CD4-positive, alpha-beta T cell treated with Interferon alpha-2 for 1 hour (primary cell): ENCODE measurements at regions not wholly inside any gene's neighbourhood (a gene's known extent, or its start where the extent isn't known, plus 50 kb on each side); places are given as distances from the start of the nearest gene placed in this dataset.

ENCODE experiments used
- DNase-seq, 2 donors: peaks; one replicate each; pipeline ENCODE4 v3.0.0-alpha.2; 2020 to 2022

DNA sequence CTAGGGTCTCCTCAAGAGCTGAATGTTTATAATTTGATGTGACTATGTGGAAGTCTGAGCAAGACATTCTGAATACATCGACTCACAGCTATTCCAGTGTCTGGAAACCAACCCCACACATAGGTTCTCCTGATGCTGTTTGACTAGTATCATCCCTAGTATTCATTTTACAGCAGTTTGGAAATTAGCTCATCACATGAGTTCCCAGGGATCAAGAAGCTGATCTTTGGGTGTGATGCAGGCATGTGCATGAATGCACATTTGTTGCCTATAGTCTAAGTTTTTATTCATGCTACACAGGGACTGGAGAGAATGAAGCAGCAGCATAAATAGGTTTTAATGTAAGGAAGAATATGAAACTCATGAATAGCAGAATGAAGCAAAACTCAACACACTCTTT is 284.3 kb upstream of the SPRED2 start:
- no peak for DNase-seq

DNA sequence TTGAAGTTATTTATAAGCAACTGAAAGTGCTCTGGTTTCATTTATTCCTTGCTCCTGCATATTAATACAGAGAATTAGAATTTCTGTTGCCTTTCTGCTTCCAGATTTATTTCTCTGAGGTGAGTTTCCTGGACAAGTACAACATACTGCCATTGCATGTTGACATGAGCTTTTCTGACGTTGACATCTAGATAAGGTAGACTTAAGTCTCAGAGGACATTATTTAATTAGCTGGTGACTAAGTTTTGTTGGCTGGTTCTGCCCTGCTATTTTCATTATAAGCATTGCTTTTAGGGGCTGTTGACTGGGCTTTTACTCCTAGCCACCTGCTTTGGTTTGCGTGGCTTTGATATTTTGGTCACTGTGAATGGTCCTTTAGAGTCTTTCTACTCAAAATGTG is 282.9 kb upstream of the SPRED2 start:
- no peak for DNase-seq

DNA sequence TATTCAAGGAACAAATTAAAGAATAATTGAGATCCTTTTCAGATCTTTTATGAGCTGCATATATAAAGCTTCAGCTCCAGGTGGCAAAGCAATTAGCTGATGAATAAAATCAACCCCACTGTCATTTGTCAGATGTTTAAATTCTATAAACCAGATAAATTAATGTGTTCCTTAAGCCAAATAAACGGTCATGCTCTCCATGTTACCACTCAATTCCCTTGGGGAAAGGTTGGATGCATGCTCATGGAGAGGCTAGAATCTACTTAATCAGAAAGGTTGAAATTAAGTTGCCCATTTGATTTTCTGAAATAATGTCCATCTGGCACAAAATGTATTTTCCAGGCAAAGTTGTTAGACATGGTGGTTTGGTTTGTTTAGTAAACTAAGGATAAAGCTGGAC is 282.5 kb upstream of the SPRED2 start:
- no peak for DNase-seq

DNA sequence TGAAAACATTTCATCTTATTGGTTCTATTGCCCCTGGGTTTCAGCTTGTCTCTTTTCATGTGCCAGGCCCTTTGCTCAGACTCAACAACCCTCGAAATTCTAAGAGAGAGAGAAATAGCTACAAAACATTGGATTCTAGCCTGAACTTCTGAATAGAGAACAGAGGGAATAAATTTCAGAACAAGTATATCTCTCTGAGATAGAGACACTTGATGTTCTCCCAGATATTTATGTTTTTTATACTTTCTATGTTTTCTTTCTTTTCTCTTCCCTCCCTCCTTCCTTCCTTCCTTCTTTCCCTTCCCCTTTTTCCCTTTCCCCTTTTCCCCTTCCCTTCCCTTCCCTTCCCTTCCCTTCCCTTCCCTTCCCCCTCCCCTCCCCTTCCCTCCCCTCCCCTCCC is 279.5 kb upstream of the SPRED2 start:
- DNase-seq: no peak

DNA sequence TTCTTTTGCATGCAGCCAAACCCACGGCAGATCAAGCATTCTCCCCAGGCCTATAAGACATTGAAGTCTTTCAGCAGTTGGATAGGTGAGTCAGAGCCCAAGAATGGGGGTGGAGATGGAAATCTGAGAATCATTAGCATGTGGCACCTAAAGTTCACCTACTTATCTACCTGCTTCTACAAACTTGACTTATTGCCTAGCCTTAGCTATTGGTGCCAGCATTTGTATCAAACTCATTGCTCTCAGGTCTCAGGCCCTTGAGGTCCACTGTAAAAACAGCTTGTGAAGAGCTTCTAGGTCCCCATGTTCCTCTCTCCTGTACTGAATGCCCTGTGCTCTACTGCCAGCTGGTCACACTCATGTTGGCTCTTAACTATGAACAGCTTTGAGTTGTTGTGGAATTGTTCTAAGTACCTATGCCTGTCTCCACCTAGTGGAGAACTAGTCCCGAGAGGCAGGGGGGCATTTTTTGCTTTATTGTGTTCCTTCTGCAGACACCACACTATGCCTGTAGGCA is 278.4 kb upstream of the SPRED2 start:
- DNase-seq: no peak

DNA sequence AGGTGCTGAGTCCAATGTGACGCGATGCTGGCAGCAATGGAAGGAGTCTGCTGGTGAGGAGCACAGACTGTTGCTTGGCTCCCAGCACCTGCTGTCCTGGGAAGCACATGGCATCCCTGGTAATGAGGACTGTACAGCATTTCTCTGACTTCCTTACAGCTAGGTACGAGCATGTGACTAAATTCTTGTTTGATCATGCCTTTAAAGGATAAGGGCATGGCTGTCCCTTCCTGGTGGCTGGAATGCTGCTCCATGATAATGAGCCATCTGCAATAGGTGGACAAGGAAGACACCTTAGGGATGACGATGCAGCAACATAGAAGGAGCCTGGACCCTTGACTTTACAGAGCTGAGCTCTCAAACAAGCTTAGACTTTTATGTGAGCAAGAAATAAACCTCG is 278.0 kb upstream of the SPRED2 start:
- DNase-seq: no peak

DNA sequence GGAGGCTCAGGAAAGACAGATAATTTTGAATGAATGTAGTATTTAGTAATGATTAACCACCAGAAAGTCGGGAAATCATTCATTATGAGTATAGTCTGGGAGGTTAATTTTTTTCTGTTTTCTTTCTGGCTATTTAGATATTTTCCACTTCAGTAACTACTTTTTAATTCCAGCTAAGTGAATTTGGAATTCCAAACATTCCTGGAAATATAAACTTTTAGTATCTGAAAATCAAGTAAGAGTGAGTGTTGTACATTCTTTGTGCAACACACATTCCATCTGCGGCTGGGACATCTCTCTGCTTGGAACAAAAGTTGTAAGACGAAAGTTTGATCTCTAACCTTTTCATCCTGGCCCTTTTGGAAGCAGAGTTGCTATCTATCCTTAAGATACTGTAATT is 275.7 kb upstream of the SPRED2 start:
- DNase-seq: no peak

DNA sequence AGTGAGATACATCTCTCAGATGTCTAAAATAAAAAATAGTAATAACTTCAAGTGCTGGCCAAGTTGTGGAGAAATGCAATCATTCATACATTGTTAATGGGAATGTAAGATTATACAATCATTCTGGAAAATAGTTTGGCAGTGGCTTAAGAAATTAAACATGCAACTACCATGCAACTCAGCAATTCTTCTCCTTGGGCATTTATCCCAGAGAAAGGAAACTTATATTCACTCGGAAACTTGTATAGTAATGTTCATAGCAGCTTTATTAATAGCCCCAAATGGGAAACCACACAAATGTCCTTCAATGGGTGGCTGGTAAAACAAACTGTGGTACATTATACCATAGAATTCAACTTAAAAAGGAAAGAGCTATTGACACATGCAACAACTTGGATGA is 274.0 kb upstream of the SPRED2 start:
- no peak for DNase-seq

DNA sequence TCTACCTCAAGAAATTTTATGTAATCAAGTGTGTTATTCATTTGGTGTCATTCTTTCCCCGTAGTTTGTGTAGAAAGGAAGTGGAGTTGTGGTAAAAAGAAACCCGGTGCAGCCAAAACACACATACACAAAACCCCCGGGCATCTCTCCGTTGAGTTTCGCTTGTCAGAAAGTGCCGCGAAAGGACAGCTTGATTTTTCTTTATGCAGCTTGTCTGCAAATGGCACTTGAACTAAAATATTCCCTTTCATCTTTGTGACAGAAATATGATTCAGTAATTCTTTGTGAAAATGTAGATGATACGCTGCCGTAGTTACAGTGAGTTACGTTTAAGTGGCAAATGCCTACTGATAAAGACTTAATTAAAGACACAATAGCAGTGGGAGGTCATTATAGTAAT is 268.8 kb upstream of the SPRED2 start:
- DNase-seq: no peak

DNA sequence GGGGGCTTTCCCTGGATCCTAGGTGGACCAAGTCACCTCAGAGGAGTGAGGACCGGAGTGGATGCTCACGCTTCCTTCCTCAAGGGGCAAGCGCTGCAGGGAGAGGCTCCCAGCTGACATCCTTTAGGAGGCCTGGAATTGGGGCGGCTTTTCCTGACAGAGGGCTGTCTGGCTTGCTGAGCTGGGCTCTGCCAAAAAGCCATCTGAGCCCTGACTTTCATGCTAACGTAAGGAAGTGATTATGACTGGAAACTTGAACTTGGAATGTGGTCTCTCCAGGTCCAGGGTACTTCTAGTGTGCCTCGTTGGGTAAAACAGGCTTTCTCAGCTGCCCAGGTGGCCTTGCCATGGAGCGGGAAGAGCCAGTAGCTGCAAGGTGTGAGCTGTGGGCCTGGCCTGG is 268.3 kb upstream of the SPRED2 start:
- no peak for DNase-seq

DNA sequence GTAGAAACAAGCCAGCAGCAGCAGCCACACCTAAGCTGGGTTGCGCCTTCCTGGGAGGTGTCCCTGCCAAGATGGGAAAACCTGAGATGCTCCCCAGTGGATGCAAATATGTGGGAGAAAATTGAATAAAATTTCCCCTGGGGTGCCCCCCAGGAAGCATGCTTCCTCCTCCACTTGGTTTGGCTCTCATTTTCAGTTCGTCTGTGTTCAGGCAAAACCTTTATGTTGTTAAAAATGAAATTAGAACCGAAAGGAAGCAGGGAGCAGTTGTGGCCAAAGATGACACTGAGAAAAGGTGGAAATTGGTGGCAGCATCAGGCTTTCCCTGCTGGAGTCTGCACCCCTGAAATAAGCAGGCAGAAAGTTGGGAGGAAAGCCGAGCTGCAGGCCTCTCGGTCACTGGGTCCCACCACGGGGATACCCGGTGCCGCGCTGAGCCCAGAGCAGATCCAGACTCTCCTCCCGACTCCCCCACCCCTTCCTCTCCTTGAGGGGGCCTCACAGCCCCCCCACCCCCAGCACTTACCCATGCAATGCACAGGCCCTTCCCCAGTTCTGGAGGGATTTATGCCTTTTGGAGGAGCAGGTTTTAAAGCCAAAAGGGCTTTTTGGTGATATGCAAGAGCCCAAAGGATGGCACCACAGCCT is 267.7 kb upstream of the SPRED2 start:
- DNase-seq: no peak

DNA sequence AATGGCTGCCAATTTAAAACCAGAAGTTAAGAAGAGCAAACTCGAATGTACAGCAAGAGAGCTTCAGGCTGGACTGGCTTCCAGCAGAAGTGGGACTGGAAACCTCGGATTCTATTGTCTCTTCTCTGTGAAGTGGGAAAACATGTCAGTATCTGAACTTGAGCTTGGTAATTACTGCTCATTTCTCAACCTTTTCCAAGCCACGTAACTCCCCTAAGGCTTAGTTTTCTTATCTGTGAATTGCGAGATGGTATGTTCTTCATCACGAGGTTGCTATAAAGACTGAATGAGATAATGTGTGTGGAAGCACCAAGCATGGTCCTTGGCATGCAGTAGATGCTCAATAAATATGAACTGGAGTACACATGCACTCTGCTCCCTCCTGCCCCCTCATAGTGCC is 259.4 kb upstream of the SPRED2 start:
- DNase-seq: no peak

DNA sequence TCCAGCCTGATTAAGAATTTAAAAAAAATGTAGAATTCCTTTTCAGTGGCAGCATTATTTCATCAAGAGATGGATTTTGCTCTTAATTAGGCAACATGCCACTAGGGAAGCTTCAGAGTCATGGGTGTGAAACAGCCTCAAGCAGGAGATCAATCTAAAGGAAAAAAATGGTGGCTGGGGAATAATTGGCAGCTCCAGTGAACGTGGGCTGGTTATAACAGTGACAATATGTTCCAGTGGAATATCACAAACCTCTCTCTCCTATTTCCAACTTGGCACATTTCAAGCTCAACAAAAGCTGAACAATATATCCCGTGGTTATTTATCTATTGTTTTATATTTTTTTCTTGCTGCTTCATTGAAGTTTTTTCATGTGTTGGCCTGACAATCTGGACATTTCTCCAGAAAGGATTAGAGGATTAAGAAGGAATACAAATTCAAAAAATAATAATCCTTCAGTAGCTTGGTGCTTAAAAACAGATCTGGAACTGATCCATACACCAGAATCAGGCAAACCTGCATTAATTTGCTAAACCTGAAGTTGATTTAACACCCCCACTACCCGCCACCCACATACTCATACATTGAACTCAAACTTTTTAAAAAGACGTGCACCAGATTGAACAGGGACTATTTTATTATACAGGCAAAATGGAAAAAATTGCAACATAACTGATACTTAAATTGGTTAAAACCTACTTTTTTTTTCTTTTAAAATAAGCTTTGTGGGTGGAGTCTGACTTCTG is 255.9 kb upstream of the SPRED2 start:
- DNase-seq: no peak

DNA sequence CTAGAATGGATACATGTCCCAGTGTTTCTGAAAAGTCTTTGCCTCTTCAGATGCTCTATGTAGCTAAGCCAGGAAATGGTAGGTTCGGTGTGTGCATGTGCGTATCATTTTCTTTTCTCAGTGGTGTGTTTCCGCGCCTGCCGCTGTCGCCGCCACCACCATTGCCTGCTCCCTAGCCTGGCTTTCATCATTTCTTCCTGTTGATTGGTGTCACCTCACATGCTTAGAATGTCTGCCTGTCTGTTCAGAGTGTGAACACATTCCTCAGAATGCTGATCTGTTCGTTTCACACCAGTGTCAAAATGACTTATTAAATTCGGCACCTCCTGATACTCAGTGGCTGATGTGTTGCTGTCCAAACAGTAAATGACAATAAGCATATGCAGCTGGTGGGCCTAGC is 255.2 kb upstream of the SPRED2 start:
- no peak for DNase-seq

DNA sequence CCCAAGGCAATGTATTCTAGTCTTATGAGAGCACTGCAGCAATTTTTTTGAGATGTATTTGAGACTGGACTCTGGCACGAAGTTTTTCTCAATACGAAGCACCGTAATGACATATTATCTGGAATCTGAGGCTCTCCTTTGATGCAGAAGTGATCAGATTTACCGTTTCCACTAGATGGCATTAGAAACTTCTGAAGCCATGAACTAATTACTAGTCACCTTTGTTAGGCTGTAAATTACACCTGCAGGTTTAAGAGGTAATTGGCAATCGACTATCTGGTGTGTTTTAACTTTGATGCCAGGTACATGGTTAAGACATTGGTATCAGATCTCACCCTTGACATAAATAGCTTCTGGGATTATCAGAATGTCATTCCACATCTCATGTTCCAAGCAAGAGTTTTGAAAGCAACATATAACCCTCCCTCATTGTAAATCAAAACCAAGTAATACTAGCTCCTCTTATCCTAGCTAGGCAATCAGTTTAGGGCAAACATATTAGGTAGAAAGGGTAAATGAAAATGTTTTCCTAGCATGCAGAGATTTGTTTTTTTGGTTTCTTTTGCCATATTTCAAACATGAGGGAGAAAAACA is 254.6 kb upstream of the SPRED2 start:
- no peak for DNase-seq

DNA sequence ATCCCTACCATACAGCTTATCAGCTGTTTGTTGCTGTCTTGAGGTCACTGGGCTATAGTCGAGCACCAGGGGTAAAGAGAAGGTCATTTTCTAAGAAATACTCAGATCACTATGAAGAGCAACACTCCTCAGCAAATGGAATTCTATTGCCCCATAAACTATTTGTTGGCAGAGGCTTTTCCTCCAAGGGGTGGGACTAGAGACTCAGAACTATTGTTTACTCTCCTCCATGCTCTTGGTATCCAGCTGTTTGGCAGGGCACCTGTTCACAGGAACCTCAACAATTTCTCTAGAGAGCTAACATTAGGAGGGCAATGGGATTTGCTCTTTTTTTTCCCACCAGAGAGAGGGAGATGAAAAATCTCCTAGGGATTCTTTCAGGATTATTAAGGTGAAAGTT is 249.1 kb upstream of the SPRED2 start:
- DNase-seq: no peak

DNA sequence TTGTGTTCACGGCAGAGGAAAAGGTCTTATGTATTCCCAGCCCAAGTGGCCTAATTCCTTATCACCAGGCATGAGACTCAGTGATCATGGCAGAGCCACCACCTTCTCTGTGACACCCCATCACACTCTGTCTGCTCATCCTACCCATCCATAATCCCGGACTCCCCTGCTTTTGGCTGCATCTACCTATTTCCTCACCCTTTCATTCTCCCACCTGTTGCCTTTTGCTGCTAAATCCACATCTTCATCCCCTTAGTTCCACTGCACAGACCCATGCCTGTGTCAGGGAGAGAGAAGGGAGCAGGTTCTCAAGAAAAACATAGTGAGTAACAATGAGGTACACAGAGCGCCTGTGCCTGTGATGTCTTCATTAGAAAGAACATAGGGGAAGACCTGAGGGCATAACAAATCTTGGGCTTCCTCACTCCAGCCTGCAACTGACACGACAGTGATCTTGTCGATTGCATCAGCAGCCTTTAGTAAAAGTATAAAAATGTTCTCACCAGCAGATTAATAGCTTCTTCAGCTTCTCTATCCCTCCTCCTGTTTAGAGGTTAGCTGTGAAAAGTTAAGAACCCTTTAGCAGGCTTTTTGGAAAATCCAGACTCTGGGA is 246.5 kb upstream of the SPRED2 start:
- no peak for DNase-seq

DNA sequence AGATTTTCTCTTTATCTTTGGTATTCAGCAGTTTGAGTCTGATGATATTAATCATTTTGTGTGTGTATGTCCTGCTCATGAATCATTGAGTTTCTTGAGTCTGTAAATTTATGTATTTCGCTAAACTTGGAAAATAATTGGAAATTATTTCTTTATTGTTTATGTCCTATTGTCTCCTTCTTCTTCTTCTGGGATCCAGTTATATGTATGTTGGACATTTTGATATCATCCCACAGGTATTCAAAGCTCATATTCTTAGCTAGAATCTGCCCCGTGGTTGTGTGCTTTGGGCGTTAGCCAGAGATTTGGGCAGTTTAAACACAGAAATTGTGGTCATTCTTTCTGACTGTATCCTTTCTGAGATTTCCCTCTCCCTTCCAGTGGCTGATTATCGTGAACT is 243.0 kb upstream of the SPRED2 start:
- DNase-seq: no peak

DNA sequence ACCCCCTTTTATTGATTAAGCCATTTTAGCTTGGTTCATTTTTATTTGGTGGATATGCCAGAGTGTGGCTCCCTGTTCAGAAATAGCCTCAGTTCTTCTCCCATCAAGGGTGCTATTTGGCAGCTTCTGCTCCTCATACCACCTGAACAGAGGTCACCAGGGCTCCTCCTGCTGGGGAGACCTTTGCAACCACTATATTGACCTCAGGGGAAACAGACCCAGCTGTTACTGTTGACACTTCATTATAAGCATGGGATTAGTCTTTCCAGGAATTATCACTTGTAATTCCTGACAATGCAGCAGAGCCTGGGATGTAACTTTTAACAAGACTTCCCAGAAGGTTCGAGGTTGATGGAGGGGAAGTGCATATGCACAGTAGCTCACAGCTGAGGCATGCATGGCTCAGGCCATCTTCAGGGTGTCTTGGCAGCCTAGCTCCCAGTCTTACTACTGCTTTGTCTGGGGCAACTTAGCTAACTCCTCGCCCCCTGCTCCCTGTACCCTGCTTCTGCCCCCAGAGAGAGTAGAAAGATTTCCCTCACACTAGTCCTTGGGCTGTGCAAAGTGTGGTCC is 239.4 kb upstream of the SPRED2 start:
- no peak for DNase-seq

DNA sequence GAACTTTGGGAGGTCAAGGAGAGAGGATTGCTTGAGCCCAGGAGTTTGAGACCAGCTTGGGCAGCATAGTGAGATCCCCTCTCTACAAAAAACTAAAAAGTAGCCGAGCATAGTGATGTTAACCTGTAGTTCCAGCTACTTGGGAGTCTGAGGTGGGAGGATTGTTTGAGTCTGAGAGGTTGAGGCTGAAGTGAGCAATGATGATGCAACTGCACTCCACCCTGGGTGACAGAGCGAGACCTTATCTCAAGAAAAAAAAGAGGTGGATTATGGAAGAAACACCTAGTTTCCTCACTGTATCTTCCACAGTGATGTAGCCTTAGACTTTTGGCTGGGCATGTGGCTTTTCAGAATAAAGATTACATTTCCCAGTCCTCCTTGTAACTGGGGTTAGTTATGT is 237.2 kb upstream of the SPRED2 start:
- no peak for DNase-seq

DNA sequence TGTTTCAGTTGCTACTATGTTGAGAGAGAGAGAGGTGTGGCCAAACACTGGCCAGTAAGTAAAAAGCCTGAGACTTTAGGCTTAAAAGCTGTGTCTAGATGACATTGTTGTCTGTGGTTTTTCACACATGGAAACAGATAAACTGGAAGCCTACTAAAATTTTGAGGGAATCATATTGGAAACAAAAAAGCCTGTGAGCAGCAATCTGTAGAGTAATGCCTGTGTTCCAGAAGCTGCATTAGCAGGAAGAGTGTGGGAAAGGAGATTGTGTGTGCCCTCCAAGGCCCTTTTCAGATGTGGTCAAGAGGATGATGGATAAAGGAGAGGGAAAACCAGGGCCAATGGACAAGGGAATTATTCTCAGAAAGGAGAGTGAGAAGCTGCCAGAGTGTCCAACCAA is 236.3 kb upstream of the SPRED2 start:
- no peak for DNase-seq

DNA sequence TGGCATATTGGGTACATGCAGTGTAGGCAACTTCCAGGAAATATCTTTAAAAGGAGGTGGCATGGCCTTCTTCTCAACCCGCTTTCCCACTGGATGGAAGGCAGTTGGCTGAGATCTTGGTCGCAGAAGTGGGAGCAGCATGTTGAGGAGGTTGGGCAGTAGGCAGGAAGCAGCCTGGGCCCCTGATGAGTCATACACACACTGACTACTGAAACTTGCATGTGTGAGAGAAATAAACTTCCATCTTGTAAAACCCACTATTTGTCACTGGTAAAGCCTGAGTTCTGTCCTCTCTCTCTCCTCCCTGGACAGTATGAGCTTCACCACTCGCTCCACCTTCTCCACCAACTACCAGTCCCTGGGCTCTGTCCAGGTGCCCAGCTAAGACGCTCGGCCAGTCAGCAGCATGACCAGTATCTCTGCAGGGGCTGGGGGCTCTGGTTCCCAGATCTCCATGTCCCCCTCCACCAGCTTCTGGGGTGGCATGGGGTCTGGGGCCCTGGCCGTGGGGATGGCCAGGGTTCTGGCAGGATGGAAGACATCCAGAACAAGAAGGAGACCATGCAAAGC is 233.8 kb upstream of the SPRED2 start:
- no peak for DNase-seq

DNA sequence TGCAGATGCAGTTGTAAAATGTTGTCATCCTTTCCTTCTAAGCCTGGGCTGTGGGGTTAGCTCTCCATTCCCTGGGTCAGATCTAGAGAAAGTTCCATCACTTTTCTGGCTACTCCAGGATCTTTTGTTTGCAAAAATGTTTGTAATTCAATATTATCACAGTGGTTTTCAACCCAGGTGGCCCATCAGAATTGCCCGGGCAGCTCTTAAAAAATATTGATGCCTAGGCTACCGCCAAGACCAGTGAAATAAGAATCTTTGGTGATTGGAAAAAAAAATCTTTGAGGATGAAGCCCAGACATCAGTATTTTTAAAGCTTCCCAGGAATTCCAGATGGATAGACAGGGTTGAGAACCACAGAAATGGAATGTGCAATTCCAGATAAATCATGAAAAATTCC is 232.5 kb upstream of the SPRED2 start:
- no peak for DNase-seq
